ENCODE measurements at regions not wholly inside any gene's neighbourhood (a gene's known extent, or its start where the extent isn't known, plus 50 kb on each side); places are given as distances from the start of the nearest gene placed in this dataset.
"Not testable (repeated sequence)": the region's sequence is repeated elsewhere in the genome, so short reads cannot be mapped to it uniquely, and the experiment has no call there.

GRCh38 chr5:39629946-39630345, 205.2 kb upstream of the DAB2 start:
- no peak for DNase-seq

DNA sequence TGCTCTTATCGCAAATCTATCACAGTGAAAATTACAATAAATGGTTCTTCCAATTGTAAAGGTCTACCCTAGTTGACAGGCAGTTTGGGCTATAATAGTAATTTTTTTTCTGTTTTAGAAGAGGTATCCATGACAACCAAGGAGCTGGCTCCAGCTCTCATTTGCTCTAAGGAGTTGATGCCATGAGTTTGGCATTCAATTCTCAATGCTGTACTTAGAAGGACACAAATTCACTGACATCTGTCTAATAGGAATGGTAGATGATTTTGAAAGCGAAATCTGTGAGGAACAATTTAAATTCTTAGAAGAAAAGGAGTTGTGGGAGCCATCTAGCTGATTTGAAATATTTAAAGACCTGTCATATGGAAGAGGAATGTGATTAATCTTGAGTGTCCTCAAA, 203.6 kb upstream of the DAB2 start:
- no peak for DNase-seq

DNA sequence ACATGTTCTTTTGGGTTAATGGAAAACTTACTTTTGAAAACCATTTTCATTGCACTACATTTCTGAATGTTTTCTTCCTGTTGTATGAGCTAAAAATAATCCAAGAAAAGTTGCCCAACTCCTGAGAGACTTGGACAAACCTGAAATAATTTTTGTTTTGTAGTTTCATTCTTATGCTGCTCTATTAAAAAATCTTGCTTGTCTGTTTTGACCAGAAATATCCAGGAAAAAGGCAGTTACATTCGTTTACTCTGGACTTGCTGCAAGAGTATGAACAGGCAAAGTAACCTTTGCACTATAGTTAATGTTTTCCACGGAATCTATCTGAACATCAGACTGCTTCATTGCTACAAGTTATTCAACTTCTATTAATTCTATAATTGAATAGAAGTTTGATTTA, 200.1 kb upstream of the DAB2 start:
- no peak for DNase-seq

- DNase-seq: no peak
Observed at GRCh38 chr5:39624268-39624886, 199.6 kb upstream of the DAB2 start.

DNA sequence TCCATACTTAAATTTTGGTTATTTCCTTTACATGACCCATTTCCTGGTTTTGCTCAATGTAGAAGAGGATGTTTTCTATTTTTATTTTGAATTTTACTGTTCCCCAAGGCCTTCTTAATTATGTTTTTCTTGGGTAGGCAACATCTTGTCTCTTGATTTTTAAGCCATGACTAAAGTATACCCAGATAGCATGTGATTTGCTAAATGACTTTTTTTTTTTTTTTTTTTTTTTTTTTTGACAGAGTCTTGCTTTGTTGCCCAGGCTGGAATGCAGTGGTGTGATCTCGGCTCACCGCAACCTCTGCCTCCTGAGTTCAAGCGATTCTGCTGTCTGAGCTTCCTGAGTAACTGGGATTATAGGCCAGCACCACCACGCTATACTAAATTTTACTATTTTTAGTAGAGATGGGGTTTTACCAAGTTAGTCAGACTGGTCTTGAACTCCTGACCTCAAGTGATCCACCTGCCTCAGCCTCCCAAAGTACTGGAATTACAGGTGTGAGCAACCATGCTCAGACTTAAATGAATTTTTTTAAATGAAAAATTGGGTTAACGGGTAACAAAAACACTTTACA, 198.6 kb upstream of the DAB2 start:
- no peak for DNase-seq

GRCh38 chr5:39622281-39622680, 197.5 kb upstream of the DAB2 start:
- no peak for DNase-seq

- no peak for DNase-seq
Observed at GRCh38 chr5:39619168-39619818, 194.5 kb upstream of the DAB2 start.

DNA sequence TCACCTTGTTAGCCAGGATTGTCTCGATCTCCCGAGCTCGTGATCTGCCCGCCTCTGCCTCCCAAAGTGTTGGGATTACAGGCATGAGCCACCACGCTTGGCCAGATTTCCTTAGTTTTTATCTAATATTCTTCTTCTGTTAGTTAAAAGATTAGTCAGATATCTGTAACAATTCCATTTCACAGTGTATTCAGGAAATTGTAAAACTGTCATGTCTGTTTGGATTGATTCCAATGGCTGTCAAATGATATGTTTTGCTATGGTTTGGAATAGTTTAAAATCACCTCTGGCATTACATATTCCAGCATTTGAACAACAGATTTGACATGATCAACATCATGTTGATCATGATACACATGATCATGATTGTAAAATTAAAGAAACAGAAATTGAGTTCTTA, 193.6 kb upstream of the DAB2 start:
- DNase-seq: no peak

GRCh38 chr5:39616131-39616530, 191.4 kb upstream of the DAB2 start:
- DNase-seq: no peak

GRCh38 chr5:39611076-39611475, 186.3 kb upstream of the DAB2 start:
- DNase-seq: not testable (repeated sequence)

GRCh38 chr5:39608024-39608423, 183.2 kb upstream of the DAB2 start:
- DNase-seq: no peak

- no peak for DNase-seq
Observed at GRCh38 chr5:39606591-39606990, 181.8 kb upstream of the DAB2 start.

DNA sequence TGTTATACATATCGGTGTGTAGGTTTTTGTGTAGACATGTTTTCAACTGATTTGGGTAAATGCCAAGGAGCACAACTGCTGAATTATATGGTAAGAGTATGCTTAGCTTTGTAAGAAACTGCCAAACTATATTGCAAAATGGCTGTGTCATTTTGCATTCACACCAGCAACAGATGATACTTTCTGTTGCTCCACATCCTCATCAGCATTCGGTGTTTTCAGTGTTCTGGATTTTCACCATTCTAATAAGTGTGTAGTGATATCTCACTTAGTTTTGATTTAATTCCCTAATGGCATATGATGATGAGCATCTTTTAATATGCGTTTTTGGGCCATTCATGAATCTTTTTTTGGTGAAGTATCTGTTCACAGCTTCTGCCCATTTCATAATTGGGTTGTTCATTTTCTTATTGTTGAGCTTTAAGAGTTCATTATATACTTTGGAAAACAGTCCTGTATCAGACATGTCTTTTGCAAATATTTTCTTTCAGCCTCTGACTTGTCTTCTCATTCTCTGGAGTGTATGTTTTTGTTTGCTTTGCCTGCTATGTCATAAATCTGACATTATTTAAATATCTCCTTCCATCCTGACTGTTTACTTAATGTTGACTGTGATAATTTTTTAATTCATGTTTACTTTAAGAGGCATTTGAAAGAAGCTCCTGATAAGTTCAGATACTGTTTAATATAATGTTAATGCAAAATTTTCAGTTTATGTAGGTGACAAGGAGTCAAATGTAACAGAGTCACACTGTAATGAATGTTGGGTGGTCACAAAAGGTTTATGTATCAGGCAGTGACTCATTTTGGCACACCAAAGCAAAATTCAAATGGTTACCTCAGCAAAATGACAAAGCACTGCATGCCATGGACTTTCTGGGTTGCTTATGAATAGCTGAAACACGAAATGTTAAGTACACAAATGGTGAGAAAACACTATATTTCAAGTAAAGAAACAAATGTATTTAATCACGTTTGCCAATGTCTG, 181.1 kb upstream of the DAB2 start:
- DNase-seq: no peak

GRCh38 chr5:39605145-39605544, 180.4 kb upstream of the DAB2 start:
- no peak for DNase-seq

GRCh38 chr5:39604491-39604890, 179.7 kb upstream of the DAB2 start:
- no peak for DNase-seq

DNA sequence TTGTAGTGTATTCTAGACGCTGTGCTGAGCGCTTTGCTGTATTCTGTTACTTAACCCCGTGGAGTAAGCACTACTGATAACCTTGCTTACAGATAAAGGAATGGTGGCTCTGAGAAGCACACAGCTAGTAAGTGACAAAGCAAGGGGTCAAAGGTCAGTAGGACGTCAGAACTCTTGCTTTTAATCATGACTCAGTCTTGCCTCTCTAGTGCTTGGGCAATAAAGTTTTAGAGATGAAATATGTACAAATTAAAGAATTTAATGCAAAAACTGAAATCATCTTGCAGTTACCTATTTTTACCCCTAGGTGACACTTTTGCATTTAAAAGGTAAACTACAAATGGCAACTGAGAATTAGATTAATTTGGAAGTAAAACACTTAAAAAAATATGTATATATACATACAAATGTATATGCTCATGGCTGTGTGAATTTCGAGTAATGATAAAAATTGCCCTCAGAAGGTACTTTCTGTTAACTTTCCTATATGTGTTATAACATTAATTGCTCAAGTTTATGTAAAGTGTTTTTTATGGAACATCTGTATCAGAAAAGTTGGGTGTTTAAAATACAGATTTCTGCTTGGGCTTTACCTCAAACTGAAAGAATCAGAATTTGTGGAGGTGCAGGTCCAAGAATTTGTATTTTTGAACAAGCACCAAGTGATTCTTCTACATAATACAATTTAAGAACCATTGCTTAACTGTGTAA, 175.1 kb upstream of the DAB2 start:
- DNase-seq: no peak

- DNase-seq: no peak
Observed at GRCh38 chr5:39598661-39599248, 174.0 kb upstream of the DAB2 start.

- DNase-seq: no peak
Observed at GRCh38 chr5:39588179-39588578, 163.4 kb upstream of the DAB2 start.

GRCh38 chr5:39587675-39588074, 162.9 kb upstream of the DAB2 start:
- no peak for DNase-seq

GRCh38 chr5:39586185-39586584, 161.4 kb upstream of the DAB2 start:
- no peak for DNase-seq

GRCh38 chr5:39584927-39585326, 160.1 kb upstream of the DAB2 start:
- no peak for DNase-seq

Data from effector CD8-positive, alpha-beta T cell (primary cell).